Left forelimb (tissue), 1 donor: ENCODE measurements at regions not wholly inside any gene's neighbourhood (a gene's known extent, or its start where the extent isn't known, plus 50 kb on each side); places are given as distances from the start of the nearest gene placed in this dataset.

Experiments
- DNase-seq: peaks from one replicate; pipeline ENCODE4 v3.0.0-alpha.2; 2018; ENCODE audit warnings: low spot score

- DNase-seq, result no peak
Observed at GRCh38 chr6:56766806-56767178, 124.1 kb upstream of the DST start.

- no peak for DNase-seq
Observed at GRCh38 chr6:56766139-56766805, 123.6 kb upstream of the DST start.

GRCh38 chr6:56765494-56765893 is 122.8 kb upstream of the DST start:
- no peak for DNase-seq

- DNase-seq, result no peak
Observed at GRCh38 chr6:56764081-56764566, 121.4 kb upstream of the DST start.

- no peak for DNase-seq
Observed at GRCh38 chr6:56761651-56762050, 119.0 kb upstream of the DST start.

GRCh38 chr6:56760842-56761241 is 118.2 kb upstream of the DST start:
- DNase-seq, result no peak

GRCh38 chr6:56759521-56759920 is 116.8 kb upstream of the DST start:
- DNase-seq, result no peak

- DNase-seq, result no peak
Observed at GRCh38 chr6:56758553-56758952, 115.9 kb upstream of the DST start.

GRCh38 chr6:56758120-56758519 is 115.4 kb upstream of the DST start:
- no peak for DNase-seq

GRCh38 chr6:56757588-56757984 is 114.9 kb upstream of the DST start:
- no peak for DNase-seq

- DNase-seq, result no peak
Observed at GRCh38 chr6:56756791-56757587, 114.3 kb upstream of the DST start.

GRCh38 chr6:56756219-56756789 is 113.6 kb upstream of the DST start:
- no peak for DNase-seq

GRCh38 chr6:56755040-56755439 is 112.4 kb upstream of the DST start:
- DNase-seq, result no peak

GRCh38 chr6:56753811-56754210 is 111.1 kb upstream of the DST start:
- DNase-seq, result no peak

- no peak for DNase-seq
Observed at GRCh38 chr6:56752534-56752933, 109.8 kb upstream of the DST start.

- DNase-seq, result no peak
Observed at GRCh38 chr6:56752009-56752408, 109.3 kb upstream of the DST start.

- no peak for DNase-seq
Observed at GRCh38 chr6:56751604-56752003, 108.9 kb upstream of the DST start.

- no peak for DNase-seq
Observed at GRCh38 chr6:56750686-56751085, 108.0 kb upstream of the DST start.

- no peak for DNase-seq
Observed at GRCh38 chr6:56749632-56750151, 107.0 kb upstream of the DST start.

GRCh38 chr6:56746767-56747504 is 104.2 kb upstream of the DST start:
- DNase-seq, result no peak

GRCh38 chr6:56745971-56746370 is 103.3 kb upstream of the DST start:
- no peak for DNase-seq

GRCh38 chr6:56745081-56745480 is 102.4 kb upstream of the DST start:
- DNase-seq, result no peak
